GM19455 (cell line): ENCODE measurements at regions not wholly inside any gene's neighbourhood (a gene's known extent, or its start where the extent isn't known, plus 50 kb on each side); places are given as distances from the start of the nearest gene placed in this dataset.

ENCODE experiments used
- ATAC-seq: cut with Tn5 transposase; IDR thresholded peaks from one replicate; pipeline ENCODE4 v1.9.1; 2021; ENCODE audit not compliant: unreplicated experiment

DNA sequence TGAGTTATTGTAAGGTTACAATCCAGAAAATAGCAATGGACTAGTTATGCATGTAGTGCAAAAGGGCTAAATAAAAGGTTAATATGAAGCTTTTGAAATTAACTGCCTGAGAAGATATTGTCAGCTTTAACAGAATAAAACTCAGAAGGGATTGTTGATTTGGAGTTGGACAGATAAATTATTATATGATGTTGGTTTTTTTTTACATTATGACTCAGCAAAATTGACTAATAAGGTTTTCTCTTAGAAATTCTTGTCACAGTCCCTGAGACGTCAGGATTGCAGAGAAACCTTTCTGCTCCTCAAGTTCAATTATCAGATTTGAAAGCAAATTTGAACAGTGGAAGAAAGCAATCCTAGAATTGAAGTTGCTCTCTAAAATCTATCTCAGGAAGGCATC, 946.9 kb downstream of the CBLN2 start:
- ATAC-seq: no peak

DNA sequence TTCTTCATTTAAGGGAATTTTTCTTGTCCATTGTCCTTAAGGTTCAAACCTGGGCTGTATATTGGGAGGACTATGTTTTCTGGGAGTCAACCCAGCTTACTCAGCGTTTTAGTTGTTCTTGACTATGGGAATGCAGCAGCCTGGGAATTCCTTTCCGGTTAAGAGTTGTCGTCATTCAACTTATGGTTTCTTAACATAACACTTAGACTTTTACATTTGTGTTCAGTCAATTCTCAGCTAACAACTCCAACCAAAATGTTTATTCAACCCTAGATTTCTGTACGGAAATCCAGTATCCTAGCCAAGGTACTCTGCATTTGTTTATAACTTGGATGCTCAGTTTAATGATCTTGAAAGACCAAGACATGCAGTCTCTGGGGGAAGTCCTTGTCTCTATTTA, 960.9 kb downstream of the CBLN2 start:
- no peak for ATAC-seq

DNA sequence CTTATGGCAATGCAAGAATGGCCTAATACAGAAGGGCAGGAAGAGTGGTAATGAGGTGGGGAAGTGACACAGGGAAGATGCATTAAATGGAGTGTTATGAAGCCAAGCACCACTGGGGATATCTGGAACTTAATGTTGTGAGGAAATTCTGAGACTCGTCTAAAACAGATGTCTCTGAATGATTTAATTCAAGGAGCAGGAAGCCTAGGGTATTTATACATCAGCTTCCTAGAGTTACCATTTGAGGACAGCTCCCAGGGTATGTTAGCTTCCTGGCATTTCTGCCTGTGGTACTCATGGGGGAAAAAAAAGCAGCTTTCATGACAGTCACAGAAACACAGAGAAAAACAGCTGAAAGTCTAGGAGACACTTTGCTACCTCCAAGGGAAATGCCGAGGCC, 989.5 kb downstream of the CBLN2 start:
- ATAC-seq: no peak

DNA sequence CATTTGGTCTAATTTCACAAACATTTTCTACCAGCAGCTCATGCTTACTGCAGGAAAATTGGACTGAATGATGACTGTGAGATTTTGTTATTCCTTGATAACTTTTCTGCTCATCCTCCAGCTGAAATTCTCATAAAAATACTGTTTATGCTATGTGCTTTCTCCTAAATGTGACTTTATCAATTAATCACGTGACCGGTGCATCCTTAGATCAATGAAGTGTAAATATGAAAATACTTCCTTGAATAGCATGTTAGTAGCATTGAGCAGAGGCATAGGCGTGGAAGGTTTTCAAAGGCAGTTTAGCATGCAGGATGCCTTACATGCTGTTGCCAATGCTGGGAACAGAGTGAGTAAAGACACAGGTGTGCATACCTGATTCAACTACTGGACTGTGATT, 1002.5 kb downstream of the CBLN2 start:
- no peak for ATAC-seq

DNA sequence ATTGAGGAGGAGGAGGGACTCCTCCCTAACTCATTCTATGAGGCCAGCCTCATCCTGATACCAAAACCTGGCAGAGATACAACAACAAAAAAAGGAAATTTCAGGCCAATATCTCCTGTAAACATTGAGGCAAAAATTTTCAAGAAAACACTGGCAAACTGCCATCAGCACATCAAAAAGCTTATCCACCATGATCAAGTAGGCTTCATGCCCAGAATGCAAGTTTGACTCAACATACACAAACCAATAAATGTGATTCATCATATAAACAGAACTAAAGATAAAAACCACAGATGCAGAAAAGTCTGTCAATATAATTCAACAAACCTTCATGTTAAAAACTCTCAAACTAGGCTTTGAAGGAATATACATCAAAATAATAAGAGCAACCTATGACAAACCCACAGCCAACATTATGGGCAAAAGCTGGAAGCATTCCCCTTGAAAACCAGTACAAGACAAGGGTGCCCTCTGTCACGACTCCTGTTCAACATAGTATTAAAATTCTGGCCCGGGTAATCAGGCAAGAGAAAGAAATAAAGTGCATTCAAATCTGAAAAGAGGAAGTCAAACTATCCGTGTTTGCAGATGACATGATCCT, 1014.3 kb downstream of the CBLN2 start:
- no peak for ATAC-seq

DNA sequence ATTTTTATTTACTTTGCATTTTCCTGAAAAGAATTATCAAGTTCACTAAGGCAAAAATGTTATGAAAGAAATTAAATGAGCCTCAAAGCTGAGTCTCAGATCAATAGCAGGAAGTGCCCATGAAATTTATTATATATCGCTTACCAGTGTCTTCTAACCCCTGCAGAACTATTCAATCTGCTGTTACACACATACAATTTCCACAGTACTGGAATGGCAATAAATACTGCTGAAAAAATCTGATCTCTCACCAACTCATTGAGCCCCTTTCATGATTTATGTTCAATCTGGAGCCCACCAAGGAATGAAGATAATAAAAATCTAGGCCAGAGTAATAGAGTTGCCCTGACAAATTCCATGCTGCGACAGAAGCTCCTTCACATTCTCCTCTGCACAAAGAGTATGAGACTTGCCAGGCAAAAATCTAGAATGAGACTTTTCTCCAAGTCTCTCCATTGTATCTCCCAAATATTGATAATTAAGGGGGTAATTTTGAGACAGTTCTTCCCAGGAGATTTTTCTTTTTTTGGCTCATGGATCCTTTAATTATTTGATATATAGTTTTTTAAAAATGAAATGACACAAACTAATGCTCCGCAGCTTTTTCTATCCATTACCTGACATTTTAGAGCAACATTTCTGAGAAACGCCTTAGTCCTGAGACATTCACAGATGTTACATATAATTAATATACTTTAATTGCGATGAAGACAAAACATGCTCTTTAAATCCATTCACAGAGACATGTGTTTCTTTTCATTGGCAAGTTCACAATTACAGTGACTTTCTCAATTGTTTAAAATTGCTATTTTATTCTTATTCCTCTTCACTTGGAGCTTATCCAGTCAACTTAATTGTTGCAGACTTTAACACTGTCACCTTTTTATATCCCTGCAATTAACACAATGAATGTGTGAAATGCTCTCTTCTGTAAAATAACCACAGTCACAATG, 1020.4 kb downstream of the CBLN2 start:
- ATAC-seq: no peak

DNA sequence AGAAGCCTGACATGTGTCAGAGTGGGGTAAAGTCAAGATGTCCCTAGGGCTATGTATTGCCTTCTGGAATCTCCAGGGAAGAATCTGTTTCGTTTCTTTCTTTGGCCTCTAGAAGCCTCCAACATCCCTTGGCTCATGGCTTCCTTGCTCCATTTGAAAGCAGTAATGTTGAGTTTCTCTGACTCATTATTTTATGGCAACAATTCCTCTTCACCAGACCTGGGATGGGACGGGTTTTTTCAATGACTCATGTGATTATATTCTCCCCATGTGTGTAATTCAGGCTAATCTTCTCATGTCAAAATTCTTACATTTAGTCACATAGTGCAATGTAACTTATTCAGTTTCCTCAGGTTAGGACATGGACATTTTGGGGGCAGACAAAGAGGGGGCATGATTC, 1038.6 kb downstream of the CBLN2 start:
- ATAC-seq: no peak

DNA sequence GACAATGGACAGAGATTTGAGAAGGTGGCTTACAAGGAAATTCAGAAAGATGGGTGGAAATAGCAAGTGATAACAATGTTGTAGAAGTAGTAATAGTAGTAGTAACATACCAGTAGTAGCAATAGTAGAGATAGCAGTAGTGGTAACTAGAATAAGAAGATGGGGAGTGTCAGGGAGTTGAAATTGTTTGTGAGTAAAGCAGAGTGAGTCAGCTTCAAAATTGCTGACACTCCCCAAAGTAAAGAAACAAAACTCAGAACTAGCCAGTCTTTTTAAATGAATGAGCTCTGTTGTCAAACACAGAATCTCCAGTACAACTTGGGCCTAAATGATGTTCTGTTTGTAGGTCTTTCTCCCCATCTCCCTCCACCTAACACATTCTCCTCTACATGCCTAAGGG, 1040.9 kb downstream of the CBLN2 start:
- ATAC-seq: no peak

DNA sequence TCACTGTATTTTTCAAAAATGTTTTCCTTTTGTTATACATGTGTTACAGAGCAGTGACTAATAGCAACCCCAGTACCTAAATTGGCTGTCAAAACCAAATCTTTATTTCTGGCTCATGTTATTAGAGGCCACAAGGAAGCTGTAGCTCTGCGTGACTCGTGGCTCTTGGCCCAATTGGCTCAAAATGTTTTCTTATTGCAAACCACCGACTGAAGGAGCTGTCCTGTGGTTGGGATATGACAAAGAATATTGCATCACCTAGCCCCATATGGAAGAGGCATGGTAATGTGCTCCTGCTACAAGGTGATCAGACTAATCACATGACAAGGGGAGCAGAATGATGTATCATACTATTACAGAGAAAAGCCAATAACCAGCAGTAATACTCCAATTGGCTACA, 1058.5 kb downstream of the CBLN2 start:
- no peak for ATAC-seq

DNA sequence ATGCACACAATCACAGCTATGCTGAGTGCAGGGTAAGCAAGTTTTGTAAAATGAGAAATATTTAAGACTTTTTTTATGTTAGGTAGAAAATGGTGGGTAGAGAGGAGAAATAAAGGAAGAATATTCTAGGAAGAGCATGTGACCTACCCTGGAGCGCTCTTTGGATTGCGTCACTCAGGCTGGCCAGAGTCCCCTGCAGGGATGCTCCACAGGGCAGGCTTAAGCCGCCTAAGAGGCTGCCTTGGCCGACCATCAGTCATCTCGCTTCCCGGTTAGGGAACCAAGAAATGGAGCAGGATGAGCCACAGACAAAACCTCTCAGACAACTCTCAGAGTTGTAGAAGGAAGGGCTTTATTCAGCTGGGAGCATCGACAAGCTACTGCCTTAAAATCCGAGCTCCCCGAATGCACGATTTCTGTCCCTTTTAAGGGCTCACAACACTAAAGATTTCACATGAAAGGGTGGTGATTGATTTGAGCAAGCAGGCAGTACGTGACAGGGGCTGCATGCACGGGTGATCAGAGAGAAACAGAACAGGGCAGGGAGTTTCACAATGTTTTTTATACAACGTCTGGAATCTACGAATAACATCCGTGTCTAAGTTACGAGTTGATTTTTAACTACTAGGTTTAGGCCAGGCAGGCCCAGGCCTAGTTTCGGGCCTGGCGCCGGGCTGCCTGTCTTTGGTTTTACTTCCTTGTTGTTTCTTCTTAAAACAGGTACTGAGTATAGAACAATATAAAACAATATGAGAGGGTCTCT, 1072.0 kb downstream of the CBLN2 start:
- no peak for ATAC-seq

DNA sequence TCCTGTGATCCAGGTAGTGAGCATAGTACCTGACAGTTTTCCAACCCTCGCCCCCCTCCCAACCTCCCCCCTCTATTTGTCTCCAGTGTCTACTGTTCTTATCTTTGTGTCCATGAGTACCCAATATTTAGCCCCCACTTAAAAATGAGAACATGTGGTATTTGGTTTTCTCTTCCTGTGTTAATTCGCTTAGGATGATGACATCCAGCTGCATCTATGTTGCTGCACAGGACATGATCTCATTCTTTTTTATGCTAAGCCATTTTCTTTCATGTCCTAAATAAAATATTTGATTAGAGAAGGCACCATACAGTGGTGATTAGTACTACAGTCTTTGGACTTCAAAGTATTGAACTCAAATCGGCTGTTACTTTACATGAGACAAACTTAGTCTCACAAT, 1087.9 kb downstream of the CBLN2 start:
- no peak for ATAC-seq

DNA sequence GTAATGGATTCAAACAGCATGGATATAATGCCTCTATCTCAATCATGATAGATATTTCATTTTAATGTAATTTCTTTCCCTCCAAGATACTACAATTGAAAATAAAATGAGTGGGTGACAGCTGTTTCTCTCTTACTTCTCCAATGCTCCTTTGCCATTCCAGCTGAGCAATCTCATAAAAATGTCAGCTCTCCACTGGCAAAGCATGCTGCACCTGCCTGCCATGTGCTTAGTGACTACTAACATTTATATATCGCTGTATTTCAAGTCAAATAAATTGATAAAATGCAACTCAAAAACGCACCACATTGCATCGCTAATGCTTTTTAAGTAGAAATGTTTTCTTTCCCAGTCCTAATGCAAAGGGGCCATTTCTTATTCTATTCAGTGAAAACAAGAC, 1093.9 kb downstream of the CBLN2 start:
- ATAC-seq: no peak

DNA sequence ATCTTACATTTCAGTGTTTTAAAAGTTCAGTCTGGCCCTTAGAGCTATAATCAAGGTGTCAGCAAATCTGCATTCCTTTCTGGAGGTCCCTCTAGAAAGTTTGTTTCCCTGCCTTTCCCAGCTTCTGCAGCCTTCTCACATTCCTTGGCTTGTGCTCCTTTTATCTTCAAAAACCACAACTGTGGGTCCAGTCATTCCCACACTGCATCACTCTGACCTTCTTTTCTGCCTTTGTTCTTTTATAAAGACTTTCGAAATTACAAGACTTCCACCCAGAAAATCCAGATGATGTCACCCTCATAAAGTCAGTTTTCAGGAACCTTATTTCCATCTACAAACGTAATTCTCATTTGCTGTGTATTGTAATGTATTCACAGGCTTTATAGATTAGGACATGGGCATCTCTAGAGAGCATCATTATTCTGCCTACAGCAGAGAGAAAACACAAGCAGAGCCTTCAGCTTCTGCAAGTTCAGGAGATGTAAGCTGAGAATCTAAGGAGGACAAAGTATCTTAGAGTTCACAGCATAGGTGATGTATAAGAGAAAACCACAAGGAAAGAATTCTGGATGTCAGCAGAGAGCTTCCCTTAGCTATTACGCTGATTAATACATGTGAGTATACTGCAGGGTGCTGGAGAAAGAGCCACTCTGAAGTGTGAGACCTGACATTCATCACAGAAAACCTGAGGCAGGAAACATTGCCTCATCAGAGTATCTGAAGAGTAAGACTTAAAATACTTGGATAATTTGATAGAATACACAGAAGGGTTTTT, 1100.2 kb downstream of the CBLN2 start:
- ATAC-seq: no peak

DNA sequence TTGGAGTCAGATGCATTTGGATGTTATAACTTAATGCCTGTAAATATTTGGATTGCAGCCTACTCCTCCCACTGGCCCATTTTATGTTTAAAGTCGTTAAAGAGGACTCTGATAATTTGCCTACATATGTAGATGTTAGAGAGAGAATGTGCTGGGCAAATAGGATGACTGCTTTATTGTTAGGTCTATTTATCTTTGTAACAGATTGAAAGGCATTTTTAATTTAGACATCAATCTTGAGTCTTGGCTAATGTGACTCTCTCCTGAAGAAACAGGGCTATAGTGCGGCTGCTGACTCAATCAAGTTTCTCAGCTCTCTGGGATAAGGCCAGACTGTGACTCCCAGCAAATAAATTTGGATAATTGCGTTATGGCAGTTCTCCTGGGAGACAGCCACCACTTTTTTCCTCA, 1101.4 kb downstream of the CBLN2 start:
- ATAC-seq: no peak

DNA sequence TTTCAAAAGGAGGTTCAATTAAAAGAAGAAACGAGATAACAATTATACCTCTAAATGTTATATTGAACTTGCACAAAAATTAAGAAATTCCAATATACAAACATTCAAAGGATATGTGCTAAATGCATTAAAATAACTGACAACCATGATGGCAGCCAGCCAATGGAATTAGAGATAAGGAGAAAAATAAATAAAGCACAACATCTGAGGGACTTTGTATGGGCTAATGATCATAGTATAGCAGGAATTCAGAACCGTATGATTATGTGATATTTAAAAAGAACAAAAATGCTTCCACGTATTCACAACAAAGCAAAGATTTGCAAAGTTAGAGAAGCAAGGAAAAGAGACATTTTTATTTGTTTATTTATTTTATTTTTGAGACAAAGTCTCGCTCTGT, 1103.0 kb downstream of the CBLN2 start:
- ATAC-seq: no peak

DNA sequence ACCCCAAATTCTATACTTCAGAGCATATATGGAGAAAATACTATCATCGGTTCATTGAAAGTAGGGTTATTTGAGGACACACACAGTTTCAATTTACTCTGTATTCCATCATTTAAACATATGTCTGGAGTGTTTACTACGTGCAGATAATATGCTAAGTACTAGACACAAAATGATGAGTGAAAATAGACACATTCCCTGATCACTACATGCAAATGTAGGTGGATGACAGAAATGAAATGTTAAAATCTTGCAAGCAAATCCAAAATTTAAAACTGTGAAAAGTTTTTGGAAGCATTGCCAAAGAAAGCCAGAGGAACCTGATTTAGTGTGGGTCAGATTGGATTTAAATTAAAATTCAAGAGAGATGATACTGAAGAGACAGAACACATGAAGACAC, 1106.6 kb downstream of the CBLN2 start:
- ATAC-seq: no peak

DNA sequence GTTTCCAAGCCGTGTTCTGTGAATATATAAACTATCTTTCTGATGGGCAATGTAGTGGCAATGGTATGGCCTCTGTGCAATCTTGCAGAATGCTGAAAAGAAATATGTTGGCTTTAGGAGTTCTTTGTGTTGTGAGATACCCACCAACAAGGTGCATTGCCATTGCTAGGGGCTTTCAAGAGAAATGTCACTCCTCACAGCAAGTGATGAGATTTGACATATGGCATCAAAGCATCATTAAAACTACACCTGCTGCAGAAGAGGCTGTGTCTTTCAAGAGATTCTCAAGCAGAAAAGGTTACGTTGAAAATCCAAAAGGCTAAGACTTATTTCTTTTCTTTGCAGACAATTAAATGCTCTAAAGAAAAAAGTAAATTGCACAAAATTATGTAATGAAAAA, 1110.8 kb downstream of the CBLN2 start:
- ATAC-seq: no peak

DNA sequence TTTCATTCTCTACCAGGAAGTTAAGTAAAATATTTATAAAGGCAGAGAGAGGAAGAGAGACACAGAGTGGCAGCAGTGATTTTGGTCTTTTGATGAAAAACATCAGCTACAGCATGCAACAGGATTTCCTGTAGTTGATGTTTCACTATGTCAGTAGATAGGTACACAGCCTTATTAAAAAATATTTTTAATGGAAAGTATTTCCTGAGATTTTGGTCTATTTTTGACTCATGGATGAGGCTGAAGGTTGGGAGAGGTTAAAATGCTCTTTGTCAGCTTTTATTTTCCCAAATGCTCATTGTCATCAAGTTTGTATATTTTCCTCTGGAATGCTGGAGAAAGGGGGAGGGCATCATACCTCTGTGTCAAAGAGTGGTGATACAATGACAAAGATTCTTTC, 1112.5 kb downstream of the CBLN2 start:
- ATAC-seq: no peak

DNA sequence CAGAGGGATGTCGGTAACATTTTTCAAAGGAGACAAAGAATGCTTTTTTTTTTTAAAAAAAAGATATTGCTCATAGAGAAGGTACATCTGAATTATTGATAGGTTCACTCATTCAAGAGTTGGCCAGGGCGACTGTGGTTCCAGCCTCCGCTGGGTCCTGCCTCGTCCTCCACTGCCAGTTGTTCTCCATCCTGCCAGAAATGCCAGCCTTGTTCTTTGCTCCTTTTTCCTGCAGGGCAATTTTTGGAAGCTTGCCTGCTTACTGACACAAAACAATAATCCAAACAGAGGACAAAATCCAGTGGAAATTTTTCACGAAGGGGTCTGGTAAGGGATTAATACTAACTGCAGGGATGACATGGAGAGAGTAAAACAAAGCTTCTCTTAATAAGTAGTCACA, 1113.0 kb downstream of the CBLN2 start:
- ATAC-seq: no peak

DNA sequence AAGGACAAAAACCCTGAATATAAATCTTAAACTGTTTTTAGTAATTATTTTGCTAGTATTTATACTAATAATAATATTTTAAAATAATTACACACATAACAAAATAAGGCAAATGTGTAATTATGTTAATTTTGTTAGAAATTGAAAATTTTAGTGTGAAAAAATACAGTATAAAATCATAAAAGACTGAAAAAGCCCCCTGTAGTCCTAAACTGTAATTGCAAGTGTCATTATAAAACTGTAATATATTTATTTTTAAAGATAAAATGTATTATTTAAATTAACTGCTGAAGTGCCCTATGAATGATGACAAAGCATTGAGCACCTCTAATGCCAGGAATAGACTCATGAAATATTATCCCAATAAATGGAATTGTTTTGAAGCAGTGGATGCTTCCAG, 1117.7 kb downstream of the CBLN2 start:
- no peak for ATAC-seq

DNA sequence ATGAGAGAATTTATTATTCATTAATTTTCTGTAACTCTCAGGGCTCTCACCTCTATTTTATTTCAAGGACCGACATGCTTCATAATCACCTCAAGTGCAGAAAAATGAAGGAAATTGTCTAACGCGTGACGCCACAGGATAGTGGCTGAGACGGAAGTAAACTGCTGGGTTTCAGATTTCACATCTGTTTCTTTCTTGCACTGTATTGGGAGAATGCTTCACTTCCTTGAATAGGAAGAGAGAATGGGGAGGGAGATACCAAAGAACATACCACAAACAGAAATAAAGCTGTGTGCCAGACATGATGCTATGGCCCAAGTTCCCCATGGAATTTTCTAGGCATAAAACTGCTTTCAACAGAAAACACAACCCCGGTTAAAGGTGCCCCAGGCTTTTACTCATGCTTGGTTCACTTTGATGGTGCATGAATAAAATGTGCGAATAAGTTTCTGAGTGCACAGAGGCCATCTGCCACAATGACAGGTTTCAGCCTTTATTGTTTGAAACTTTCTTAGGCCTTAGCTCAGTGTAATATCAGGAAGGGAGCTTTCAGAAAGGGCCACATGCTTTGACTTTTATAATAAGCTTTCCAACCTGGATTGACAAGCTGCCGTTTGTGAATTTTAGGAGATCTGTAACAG, 1116.4 kb downstream of the SOCS6 start:
- ATAC-seq: no peak
